PC-9 (cell line): ENCODE measurements at regions not wholly inside any gene's neighbourhood (a gene's known extent, or its start where the extent isn't known, plus 50 kb on each side); places are given as distances from the start of the nearest gene placed in this dataset.

Experiments used
- CTCF ChIP-seq: fragments of 200-600 bp; sonication (generic); conservative IDR thresholded peaks from 2 replicates; pipeline ENCODE4 v1.6.1; 2017; ENCODE audit warnings: mixed run types, antibody characterized with exemption, mild to moderate bottlenecking, moderate library complexity
- EZH2 ChIP-seq: fragments of 200-600 bp; sonication (generic); IDR thresholded peaks from 2 replicates; pipeline ENCODE4 v1.8.0; 2017; ENCODE audit warnings: antibody characterized with exemption, low read depth

GRCh38 chr3:109910772-109911171, 573.4 kb upstream of the DPPA4 start:
- TF ChIP-seq CTCF (no peak), EZH2 (no peak)
